Activated CD8-positive, alpha-beta T cell treated with anti-CD3 and anti-CD28 coated beads, Interleukin-2, amount 10 ng/mL, durations not matched to agents 7 days and 5 days (primary cell): ENCODE measurements at regions not wholly inside any gene's neighbourhood (a gene's known extent, or its start where the extent isn't known, plus 50 kb on each side); places are given as distances from the start of the nearest gene placed in this dataset.

Experiments used
- ATAC-seq: fragments of 150-1000 bp; cut with Tn5 transposase; one replicate; pipeline ENCODE4 v1.10.0; 2021; ENCODE audit warnings: moderate library complexity
- CTCF ChIA-PET: fragments of 350-600 bp; sonication (Branson Sonifier 250); formaldehyde crosslinking; loops from one replicate; lab custom pipeline; 2021; ENCODE audit warnings: antibody characterized with exemption; lab: Charles Lee
- POLR2A ChIA-PET: fragments of 350-600 bp; sonication (Branson Sonifier 250); formaldehyde crosslinking; loops from one replicate; lab custom pipeline; 2021; ENCODE audit warnings: antibody characterized with exemption; lab: Charles Lee
- DNase-seq: peaks from one replicate; pipeline ENCODE4 v3.0.0-alpha.2; 2020
- H3K27ac Mint-ChIP-seq: one replicate; pipeline ENCODE4 v1.8.0; 2021; ENCODE audit warnings: mild to moderate bottlenecking, mixed read lengths
- H3K27me3 Mint-ChIP-seq: one replicate; pipeline ENCODE4 v1.8.0; 2021; ENCODE audit warnings: low read depth, mixed read lengths
- H3K36me3 Mint-ChIP-seq: one replicate; pipeline ENCODE4 v1.8.0; 2021; ENCODE audit warnings: low read depth, mixed read lengths
- H3K4me1 Mint-ChIP-seq: one replicate; pipeline ENCODE4 v1.8.0; 2021; ENCODE audit warnings: low read depth, mixed read lengths
- H3K4me3 Mint-ChIP-seq: one replicate; pipeline ENCODE4 v1.8.0; 2021; ENCODE audit warnings: mild to moderate bottlenecking, mixed read lengths
- H3K9me3 Mint-ChIP-seq: one replicate; pipeline ENCODE4 v1.8.0; 2022; ENCODE audit warnings: mixed read lengths; ENCODE audit not compliant: insufficient read depth

DNA sequence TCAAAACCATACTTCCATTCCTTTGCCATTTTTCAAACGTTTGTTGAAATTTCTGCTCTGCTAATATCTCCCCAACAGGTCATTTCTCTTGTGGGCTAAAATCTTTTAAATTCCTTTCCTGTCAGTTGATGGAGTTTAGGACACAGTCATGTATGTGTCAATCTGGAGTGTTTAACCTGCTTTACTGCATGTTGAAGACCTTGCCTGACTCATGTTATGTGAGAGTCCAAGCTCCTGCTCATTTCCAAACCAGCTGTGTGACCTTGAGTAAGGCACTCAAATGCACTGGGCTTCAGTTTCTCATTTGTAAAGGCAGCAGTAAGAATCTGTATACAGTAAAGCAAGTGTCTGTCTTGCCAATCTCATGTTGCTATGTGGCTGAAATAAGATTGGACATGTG, 171.9 kb upstream of the SPACA1 start:
- no peaks in the 10 kb centered on the region for H3K4me1 Mint-ChIP-seq
- H3K27me3 Mint-ChIP-seq, result peaks cover 20% of the 10 kb centered on the region
- no peaks in the 10 kb centered on the region for H3K9me3 Mint-ChIP-seq
- H3K36me3 Mint-ChIP-seq, result no peaks in the 10 kb centered on the region
- ATAC-seq, result no peak
- ChIA-PET POLR2A (interaction anchor here (0.7 kb wide), 1 partner anchor 27 kb away, joined by 3 read pairs; no protein-coding TSS in a partner anchor), CTCF (no interaction called here)
- no peak for DNase-seq
- no peak overlapping the region for H3K27ac Mint-ChIP-seq
- H3K4me3 Mint-ChIP-seq, result no peak overlapping the region

DNA sequence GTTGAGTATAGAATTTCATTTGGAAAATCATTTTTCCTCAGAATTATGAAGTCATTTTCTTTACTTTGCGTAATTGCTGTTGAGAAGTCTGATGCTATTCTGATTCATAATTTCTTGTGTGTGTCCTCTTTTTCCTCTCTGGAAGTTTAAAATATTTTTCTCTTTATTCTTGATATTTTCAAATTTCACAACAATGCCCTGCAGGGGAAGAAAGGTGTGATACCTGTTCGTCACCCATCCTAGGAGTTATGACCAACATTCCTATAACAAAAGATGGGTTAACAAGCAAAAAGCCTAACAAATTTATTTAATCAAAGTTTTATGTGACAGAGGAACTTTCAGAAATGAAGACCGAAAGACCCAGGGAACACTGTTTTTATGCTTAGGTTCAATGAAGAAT, 171.5 kb upstream of the AKIRIN2 start:
- ChIA-PET POLR2A (no interaction called here), CTCF (no interaction called here)
- Mint-ChIP-seq H3K4me1 (no peaks in the 10 kb centered on the region), H3K36me3 (no peaks in the 10 kb centered on the region), H3K27ac (no peak overlapping the region), H3K27me3 (peaks cover 20% of the 10 kb centered on the region), H3K9me3 (no peaks in the 10 kb centered on the region), H3K4me3 (no peak overlapping the region)
- ATAC-seq (no peak), DNase-seq (no peak)

DNA sequence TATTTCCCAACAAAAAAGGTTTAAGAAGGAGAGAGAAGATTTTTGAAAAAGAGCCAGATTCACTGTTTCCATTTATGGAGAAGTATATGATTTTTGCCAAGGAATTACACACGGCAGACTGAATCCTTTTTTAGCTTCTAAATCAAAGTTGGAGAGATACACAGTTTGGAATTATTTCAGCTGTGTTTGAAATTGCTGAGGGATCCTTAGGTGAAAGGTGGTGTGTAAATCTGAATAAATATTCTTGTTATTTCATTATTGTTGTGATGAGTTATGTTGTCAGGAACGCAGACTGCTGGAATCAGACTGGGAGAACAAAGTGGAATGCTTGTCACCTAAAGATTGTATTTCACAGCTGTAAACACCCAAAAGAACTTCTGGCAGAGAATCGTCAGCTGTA, 168.5 kb upstream of the AKIRIN2 start:
- Mint-ChIP-seq H3K4me1 (no peaks in the 10 kb centered on the region), H3K4me3 (no peak overlapping the region)
- DNase-seq, result no peak

DNA sequence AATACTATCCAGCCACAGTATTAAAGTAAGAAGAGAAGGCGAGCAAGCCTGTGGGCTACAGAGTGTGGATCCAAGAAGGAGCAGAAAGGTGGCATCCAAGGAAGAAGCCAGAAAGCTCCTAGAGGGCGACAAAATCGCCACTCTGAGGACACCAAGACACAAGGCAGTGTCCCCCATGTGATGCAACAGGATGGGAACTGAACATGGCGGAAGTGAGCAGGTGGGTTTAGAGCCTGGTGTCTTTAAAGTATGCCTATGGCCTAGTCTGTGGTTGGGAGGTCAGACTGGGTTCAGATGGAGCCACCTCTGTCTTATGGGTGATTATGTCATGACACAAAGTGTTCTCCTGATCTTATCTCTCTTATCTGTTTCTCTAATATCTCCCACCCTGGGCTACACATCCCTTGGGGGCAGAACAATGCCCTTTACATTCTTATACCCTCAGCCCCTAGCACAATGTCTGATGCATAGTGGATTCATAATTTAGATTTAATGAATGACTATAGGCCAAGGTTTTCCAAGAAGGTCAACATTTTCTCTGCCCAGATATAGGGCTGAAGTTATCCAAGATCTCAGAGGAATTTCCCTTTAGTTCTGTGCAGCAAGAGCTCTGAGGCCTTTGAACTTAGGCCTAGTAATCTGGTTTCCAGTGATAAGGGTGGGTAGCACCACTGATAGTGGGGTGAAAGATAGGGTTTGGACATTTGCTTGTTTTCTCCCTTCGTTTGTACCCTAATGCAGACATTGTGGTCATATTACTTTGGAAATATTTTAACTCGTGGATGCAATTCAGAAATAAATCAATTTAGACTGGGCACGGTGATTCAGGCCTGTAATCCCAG, 167.3 kb upstream of the AKIRIN2 start:
- Mint-ChIP-seq H3K27me3 (peaks cover 4% of the 10 kb centered on the region), H3K4me3 (no peak overlapping the region), H3K27ac (no peak overlapping the region), H3K4me1 (no peaks in the 10 kb centered on the region), H3K9me3 (no peaks in the 10 kb centered on the region), H3K36me3 (no peaks in the 10 kb centered on the region)
- CTCF ChIA-PET, result interaction anchor here (0.9 kb wide), 1 partner anchor 731 kb away, joined by 3 read pairs; no protein-coding TSS in a partner anchor
- POLR2A ChIA-PET, result no interaction called here
- DNase-seq, result no peak
- ATAC-seq, result no peak

More for the DNA sequence above, 168.5 kb upstream of the AKIRIN2 start:
- Mint-ChIP-seq H3K27ac (no peak overlapping the region), H3K27me3 (peaks cover 4% of the 10 kb centered on the region), H3K9me3 (no peaks in the 10 kb centered on the region), H3K36me3 (no peaks in the 10 kb centered on the region)
- ATAC-seq, result no peak
- CTCF ChIA-PET, result interaction anchor here (0.9 kb wide), 1 partner anchor 733 kb away, joined by 3 read pairs; no protein-coding TSS in a partner anchor
- POLR2A ChIA-PET, result no interaction called here

DNA sequence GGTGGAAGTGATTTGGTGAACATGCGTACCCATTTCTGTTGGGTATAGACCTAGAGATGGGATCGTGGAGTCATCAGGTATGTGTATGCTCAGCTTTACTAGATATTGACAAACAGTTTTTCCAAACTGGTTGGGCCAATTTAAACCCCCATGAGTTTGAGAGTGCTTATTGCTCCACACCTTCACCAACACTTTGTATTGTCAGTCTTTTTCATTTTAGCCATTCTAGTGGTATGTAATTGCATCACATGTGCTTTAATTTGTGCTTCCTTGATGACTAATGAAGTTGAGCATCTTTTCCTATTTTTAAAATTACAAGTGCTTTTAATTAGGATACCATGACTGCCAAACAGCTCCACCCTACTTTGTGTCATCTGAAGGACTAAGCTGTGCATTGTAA, 158.9 kb upstream of the AKIRIN2 start:
- CTCF ChIA-PET, result interaction anchor here (1.0 kb wide), 1 partner anchor 29 kb away, joined by 3 read pairs; no protein-coding TSS in a partner anchor
- DNase-seq (no peak), ATAC-seq (no peak)
- no peak overlapping the region for H3K4me3 Mint-ChIP-seq
- no peaks in the 10 kb centered on the region for H3K4me1 Mint-ChIP-seq
- H3K9me3 Mint-ChIP-seq, result no peaks in the 10 kb centered on the region
- POLR2A ChIA-PET, result no interaction called here
- H3K36me3 Mint-ChIP-seq, result no peaks in the 10 kb centered on the region
- H3K27me3 Mint-ChIP-seq, result peaks cover 6% of the 10 kb centered on the region
- no peak overlapping the region for H3K27ac Mint-ChIP-seq

DNA sequence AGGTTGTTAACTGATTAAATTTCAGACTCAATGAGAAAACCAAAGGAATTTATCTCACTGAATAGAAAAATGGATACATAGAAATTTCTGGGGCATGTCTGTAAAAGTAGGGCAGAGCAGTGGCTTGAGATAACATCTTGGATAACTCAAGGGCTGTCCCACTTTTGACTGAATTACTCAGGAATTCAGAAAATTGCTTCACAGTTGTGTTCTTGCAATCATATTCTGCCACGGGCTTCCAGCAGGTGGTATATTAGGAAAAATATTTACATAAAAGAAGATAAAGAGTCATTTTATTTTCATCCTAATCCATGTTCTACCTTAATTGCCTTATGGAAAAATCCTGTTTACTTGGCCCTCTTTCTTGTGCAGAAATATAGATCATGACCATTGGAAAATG, 156.4 kb upstream of the AKIRIN2 start:
- DNase-seq (no peak), ATAC-seq (no peak)
- Mint-ChIP-seq H3K9me3 (no peaks in the 10 kb centered on the region), H3K27me3 (peaks cover 4% of the 10 kb centered on the region), H3K4me3 (no peak overlapping the region), H3K4me1 (no peaks in the 10 kb centered on the region), H3K27ac (no peak overlapping the region), H3K36me3 (no peaks in the 10 kb centered on the region)
- POLR2A ChIA-PET, result no interaction called here
- CTCF ChIA-PET, result no interaction called here

DNA sequence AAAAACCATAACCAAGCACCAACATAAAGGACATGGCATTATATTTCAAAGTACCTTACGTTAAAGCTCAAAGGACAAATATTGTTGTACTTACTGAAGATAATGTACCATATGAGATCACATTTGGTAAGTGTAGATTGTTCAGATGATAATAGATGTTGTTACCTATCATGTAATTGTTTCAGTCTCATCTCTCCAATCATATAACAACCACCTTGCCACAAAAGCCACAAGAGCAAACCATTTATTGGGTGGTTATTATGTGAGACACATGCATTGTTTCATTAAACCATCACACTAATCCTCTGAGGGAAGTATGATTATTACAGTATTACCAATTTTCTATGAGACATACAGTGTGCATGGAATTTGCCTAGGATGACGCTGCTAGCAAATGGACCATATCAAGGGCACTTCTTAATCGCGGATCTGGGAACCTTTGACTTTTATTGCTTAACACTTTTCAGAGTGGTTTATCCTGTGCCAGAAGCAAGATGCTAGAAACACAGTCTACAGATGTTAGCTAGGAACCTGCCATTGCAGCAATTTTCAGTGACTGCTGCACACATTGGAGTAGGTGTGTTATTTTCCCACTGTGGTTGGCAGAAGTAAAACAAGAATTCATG, 149.8 kb upstream of the AKIRIN2 start:
- Mint-ChIP-seq H3K4me3 (no peak overlapping the region), H3K4me1 (no peaks in the 10 kb centered on the region), H3K9me3 (no peaks in the 10 kb centered on the region), H3K27me3 (peaks cover 12% of the 10 kb centered on the region), H3K36me3 (no peaks in the 10 kb centered on the region), H3K27ac (no peak overlapping the region)
- DNase-seq, result no peak
- ChIA-PET CTCF (no interaction called here), POLR2A (no interaction called here)
- no peak for ATAC-seq

DNA sequence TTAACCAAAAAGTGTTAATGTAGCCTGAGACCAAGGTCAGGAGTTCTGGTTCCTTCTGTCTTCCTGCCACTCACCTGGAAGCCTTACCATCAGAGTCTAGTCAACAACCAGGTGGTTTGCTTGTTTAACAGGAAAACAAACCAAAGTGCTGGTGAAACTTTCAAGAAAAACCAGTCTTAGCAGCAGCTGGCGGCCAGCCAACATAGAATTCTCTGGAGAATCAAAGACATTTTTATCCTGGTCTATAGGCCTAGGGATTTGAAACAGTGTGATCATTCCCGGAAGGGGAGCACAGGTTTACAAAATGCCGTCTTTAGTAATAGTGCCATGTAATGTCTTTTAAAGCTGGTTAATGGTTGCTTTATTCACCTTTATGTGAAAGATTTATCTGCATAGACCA, 146.6 kb upstream of the AKIRIN2 start:
- peaks cover 15% of the 10 kb centered on the region for H3K27me3 Mint-ChIP-seq
- ATAC-seq, result no peak
- ChIA-PET POLR2A (interaction anchor here (0.5 kb wide), 1 partner anchor 27 kb away, joined by 3 read pairs; no protein-coding TSS in a partner anchor), CTCF (interaction anchor here (0.6 kb wide), 1 partner anchor 1021 kb away, joined by 3 read pairs; no protein-coding TSS in a partner anchor)
- no peak for DNase-seq
- H3K36me3 Mint-ChIP-seq, result no peaks in the 10 kb centered on the region
- H3K9me3 Mint-ChIP-seq, result no peaks in the 10 kb centered on the region
- no peak overlapping the region for H3K4me3 Mint-ChIP-seq
- no peaks in the 10 kb centered on the region for H3K4me1 Mint-ChIP-seq
- no peak overlapping the region for H3K27ac Mint-ChIP-seq

DNA sequence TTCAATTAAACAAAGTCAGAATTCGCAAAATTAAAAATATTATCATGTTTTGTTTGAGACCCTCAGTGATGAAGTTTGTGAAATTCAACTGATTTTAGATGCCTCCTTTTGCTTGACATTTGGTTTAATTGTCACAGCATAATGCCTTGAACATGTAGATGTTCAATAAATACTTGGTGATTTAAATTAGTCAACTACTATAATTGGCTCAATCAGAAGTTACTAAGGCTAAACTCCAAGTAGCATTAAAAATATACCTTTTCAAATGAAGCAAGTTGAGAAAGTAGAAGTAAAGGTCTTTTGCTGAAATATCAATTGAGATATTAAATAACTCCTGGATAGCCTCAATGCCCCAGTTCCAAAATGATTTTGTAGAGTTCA, 145.8 kb upstream of the AKIRIN2 start:
- ATAC-seq (no peak), DNase-seq (no peak)
- peaks cover 15% of the 10 kb centered on the region for H3K27me3 Mint-ChIP-seq
- POLR2A ChIA-PET, result no interaction called here
- no peaks in the 10 kb centered on the region for H3K4me1 Mint-ChIP-seq
- H3K36me3 Mint-ChIP-seq, result no peaks in the 10 kb centered on the region
- CTCF ChIA-PET, result interaction anchor here (0.6 kb wide), 1 partner anchor 1022 kb away, joined by 3 read pairs; no protein-coding TSS in a partner anchor
- no peaks in the 10 kb centered on the region for H3K9me3 Mint-ChIP-seq
- no peak overlapping the region for H3K27ac Mint-ChIP-seq
- H3K4me3 Mint-ChIP-seq, result no peak overlapping the region

DNA sequence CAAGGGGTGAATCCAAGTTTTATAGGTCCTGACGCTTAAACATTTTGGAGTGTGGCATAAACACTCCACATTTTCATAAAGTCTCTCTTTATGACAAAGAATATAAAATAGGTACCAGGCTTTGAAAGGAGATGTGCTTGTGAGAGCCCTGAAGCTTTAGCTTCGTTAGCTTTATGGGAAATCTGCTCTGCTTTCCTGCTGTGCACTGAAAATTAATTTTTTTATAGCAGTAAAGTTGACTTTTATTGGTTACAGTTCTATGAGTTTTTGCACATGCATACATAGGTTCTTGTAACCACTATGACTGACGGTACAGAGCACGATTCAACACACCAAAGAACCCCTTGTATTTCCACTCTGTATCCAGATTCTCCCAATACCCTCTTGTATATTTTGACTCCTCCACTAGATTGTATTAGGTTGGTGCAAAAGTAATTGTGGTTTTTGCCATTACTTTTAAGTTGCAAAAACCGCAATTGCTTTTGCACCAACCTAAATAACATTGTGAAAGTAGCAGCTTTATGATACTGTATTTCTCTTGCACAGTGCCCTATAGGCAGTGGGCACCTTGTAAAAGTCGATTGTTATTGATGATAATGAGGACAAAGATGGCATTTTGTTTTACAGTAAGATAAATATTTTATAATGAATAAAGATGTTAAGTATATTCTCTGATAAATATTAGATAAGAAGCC, 145.2 kb upstream of the AKIRIN2 start:
- Mint-ChIP-seq H3K36me3 (no peaks in the 10 kb centered on the region), H3K9me3 (no peaks in the 10 kb centered on the region), H3K4me1 (no peaks in the 10 kb centered on the region), H3K4me3 (no peak overlapping the region), H3K27me3 (peaks cover 15% of the 10 kb centered on the region), H3K27ac (no peak overlapping the region)
- DNase-seq (no peak), ATAC-seq (no peak)
- ChIA-PET POLR2A (no interaction called here), CTCF (no interaction called here)

DNA sequence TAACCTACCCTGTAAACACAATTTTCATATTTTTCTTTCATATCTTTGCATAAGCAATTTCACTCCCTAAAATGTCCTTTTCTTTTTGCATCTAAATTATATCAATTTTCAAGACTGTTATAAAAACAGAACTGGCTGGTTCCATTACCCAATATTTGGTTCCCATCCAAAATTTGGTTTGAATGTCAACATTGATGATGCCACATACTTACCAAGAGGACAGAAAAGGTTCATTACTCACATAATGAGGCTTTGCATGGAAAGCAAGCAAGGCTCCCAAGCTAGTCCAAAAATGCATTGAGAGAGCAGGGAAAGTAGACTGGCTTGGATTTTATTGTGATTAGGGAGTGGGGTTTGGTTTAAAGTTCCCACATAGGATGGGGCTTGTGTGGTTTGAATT, 144.4 kb upstream of the AKIRIN2 start:
- CTCF ChIA-PET, result no interaction called here
- H3K27me3 Mint-ChIP-seq, result peaks cover 15% of the 10 kb centered on the region
- no peaks in the 10 kb centered on the region for H3K36me3 Mint-ChIP-seq

DNA sequence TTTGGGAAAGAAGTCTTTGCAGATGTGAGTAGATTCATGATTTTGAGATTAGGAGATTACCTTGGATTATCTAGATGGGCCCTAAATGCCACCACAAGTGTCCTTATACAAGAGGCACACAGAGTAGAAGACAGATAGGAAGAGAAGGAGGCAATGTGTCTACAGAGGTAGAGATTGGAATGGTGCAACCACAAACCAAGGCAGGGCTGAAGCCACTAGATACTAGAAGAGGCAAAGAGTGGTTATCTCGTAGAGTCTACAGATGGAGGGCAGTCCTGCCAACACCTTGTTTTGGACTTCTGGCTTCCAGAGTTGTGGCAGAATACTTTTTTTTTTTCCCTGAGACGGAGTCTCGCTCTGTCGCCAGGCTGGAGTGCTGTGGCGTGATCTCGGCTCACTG, 138.3 kb upstream of the AKIRIN2 start:
- Mint-ChIP-seq H3K27me3 (peaks cover 13% of the 10 kb centered on the region), H3K27ac (no peak overlapping the region), H3K4me1 (no peaks in the 10 kb centered on the region), H3K36me3 (no peaks in the 10 kb centered on the region), H3K4me3 (no peak overlapping the region), H3K9me3 (no peaks in the 10 kb centered on the region)
- ATAC-seq, result no peak
- no peak for DNase-seq
- ChIA-PET POLR2A (no interaction called here), CTCF (no interaction called here)

More for the DNA sequence above, 144.4 kb upstream of the AKIRIN2 start:
- no peaks in the 10 kb centered on the region for H3K4me1 Mint-ChIP-seq
- POLR2A ChIA-PET, result no interaction called here
- ATAC-seq, result no peak
- H3K9me3 Mint-ChIP-seq, result no peaks in the 10 kb centered on the region
- no peak overlapping the region for H3K4me3 Mint-ChIP-seq
- no peak overlapping the region for H3K27ac Mint-ChIP-seq
- DNase-seq, result no peak
